H1 (cell line): ENCODE measurements at regions not wholly inside any gene's neighbourhood (a gene's known extent, or its start where the extent isn't known, plus 50 kb on each side); places are given as distances from the start of the nearest gene placed in this dataset.

ENCODE experiments used
- CTCF ChIA-PET: fragments of 300-600 bp; sonication (Branson Sonifier 250); formaldehyde crosslinking; loops from one replicate; lab custom pipeline; 2021; ENCODE audit not compliant: partially characterized antibody; lab: Charles Lee
- POLR2A ChIA-PET: fragments of 300-600 bp; sonication (Branson Sonifier 250); formaldehyde crosslinking; loops from one replicate; lab custom pipeline; 2021; ENCODE audit warnings: inconsistent platforms; ENCODE audit not compliant: partially characterized antibody; lab: Charles Lee
- DNase-seq, 2 experiments: peaks; one replicate each; pipeline versions ENCODE4 v3.0.0 to v3.0.0-alpha.2; 2010 to 2022; ENCODE audit warnings: low spot score in 2 of 2, low read depth in 1 of 2, mixed read lengths in 1 of 2
- FAIRE-seq: peaks from 2 replicates; lab custom pipeline; 2011; peaks lifted over from hg19 to GRCh38; lab: Jason Lieb, UNC
- H2AFZ ChIP-seq: 2 replicates; pipeline ENCODE4 v1.8.1; 2012; ENCODE audit warnings: low read length, inconsistent platforms
- H2AK5ac ChIP-seq: 2 replicates; pipeline ENCODE4 v1.6.1; 2013; ENCODE audit warnings: low read depth, low read length
- H2BK120ac ChIP-seq: replicated peaks from 2 replicates; pipeline ENCODE3; 2013; ENCODE audit warnings: low read depth, low read length, inconsistent platforms
- H2BK12ac ChIP-seq: 2 replicates; pipeline ENCODE4 v1.6.1; 2013; ENCODE audit warnings: low read depth, low read length
- H2BK15ac ChIP-seq: 2 replicates; pipeline ENCODE4 v1.6.1; 2013; ENCODE audit warnings: low read length
- H2BK20ac ChIP-seq: 2 replicates; pipeline ENCODE4 v1.6.1; 2013; ENCODE audit warnings: low read length
- H2BK5ac ChIP-seq: 2 replicates; pipeline ENCODE4 v1.6.1; 2013; ENCODE audit warnings: low read depth, low read length
- H3K14ac ChIP-seq: 2 replicates; pipeline ENCODE4 v1.6.1; 2013; ENCODE audit warnings: inconsistent platforms; ENCODE audit not compliant: insufficient read length
- H3K18ac ChIP-seq: 2 replicates; pipeline ENCODE4 v1.6.1; 2013; ENCODE audit warnings: low read length; ENCODE audit errors: extremely low read depth
- H3K23ac ChIP-seq: 2 replicates; pipeline ENCODE4 v1.6.1; 2013; ENCODE audit warnings: inconsistent platforms; ENCODE audit not compliant: insufficient read length
- H3K23me2 ChIP-seq: 2 replicates; pipeline ENCODE4 v1.6.1; 2013; ENCODE audit warnings: low read depth, low read length
- H3K27ac ChIP-seq: 2 replicates; pipeline ENCODE4 v1.6.1; 2011; ENCODE audit warnings: low read depth, low read length, inconsistent platforms
- H3K27me3 ChIP-seq, 4 experiments: replicated peaks in 1 of 4; 1 replicate in 1 of 4; 2 replicates in 3 of 4; pipeline versions ENCODE4 v1.6.1 to v1.8.1; 2011 to 2013; ENCODE audit warnings: low read length in 3 of 4, mild to moderate bottlenecking in 3 of 4, inconsistent platforms in 2 of 4, mixed read lengths in 2 of 4, moderate library complexity in 1 of 4; ENCODE audit not compliant: control insufficient read depth in 3 of 4, insufficient read depth in 3 of 4; ENCODE audit errors: extremely low read depth in 1 of 4
- H3K36me3 ChIP-seq, 4 experiments: 2 replicates each; pipeline versions ENCODE4 v1.6.1 to v1.8.1; 2011 to 2013; ENCODE audit warnings: mild to moderate bottlenecking in 4 of 4, low read length in 3 of 4, moderate library complexity in 2 of 4, control low read depth in 1 of 4, inconsistent platforms in 1 of 4; ENCODE audit not compliant: insufficient read depth in 4 of 4, control insufficient read depth in 2 of 4
- H3K4ac ChIP-seq: replicated peaks from 2 replicates; pipeline ENCODE3; 2013; ENCODE audit warnings: low read length, low read depth, mixed read lengths, inconsistent platforms; ENCODE audit not compliant: insufficient read length
- H3K4me1 ChIP-seq, 4 experiments: replicated peaks in 1 of 4; 1 replicate in 1 of 4; 2 replicates in 3 of 4; pipeline versions ENCODE4 v1.6.1 to v1.8.1; 2011 to 2013; ENCODE audit warnings: low read length in 3 of 4, inconsistent platforms in 2 of 4, mixed read lengths in 1 of 4; ENCODE audit not compliant: insufficient read depth in 4 of 4, control insufficient read depth in 3 of 4
- H3K4me2 ChIP-seq, 2 experiments: 2 replicates each; pipeline versions ENCODE4 v1.6.1 to v1.8.1; 2011 to 2013; ENCODE audit warnings: low read depth in 2 of 2, low read length in 2 of 2, control low read depth in 1 of 2, inconsistent platforms in 1 of 2, mild to moderate bottlenecking in 1 of 2; ENCODE audit not compliant: insufficient read depth in 1 of 2
- H3K4me3 ChIP-seq, 4 experiments: fragments of 200-600, 300-600 bp in 1 of 4; sonication (generic), shearing (Covaris generic), sonication (Bioruptor Twin) in 1 of 4; 2 replicates each; pipeline versions ENCODE4 v1.5.1 to v1.8.1; 2011 to 2016; ENCODE audit warnings: low read length in 4 of 4, low read depth in 3 of 4, control low read depth in 2 of 4, inconsistent platforms in 2 of 4, mild to moderate bottlenecking in 2 of 4, mixed read lengths in 1 of 4, moderate library complexity in 1 of 4; ENCODE audit not compliant: insufficient read depth in 2 of 4; ENCODE audit errors: extremely low read depth in 1 of 4
- H3K56ac ChIP-seq: replicated peaks from 2 replicates; pipeline ENCODE3; 2013; ENCODE audit warnings: low read depth, mild to moderate bottlenecking, mixed read lengths, low read length, inconsistent platforms; ENCODE audit not compliant: insufficient read length
- H3K79me1 ChIP-seq: 2 replicates; pipeline ENCODE4 v1.6.1; 2013; ENCODE audit warnings: low read depth, low read length, control low read depth
- H3K79me2 ChIP-seq, 2 experiments: 2 replicates each; pipeline versions ENCODE4 v1.6.1 to v1.8.1; 2012 to 2013; ENCODE audit warnings: low read length in 2 of 2, mild to moderate bottlenecking in 2 of 2, inconsistent platforms in 1 of 2; ENCODE audit not compliant: insufficient read depth in 2 of 2, control insufficient read depth in 1 of 2
- H3K9ac ChIP-seq, 4 experiments: replicated peaks in 1 of 4; 1 replicate in 1 of 4; 2 replicates in 3 of 4; pipeline versions ENCODE4 v1.6.1 to v1.8.1; 2011 to 2013; ENCODE audit warnings: low read depth in 3 of 4, low read length in 3 of 4, control low read depth in 2 of 4, mild to moderate bottlenecking in 2 of 4, moderate library complexity in 2 of 4, inconsistent platforms in 1 of 4; ENCODE audit errors: extremely low read depth in 1 of 4
- H3K9me3 ChIP-seq, 2 experiments: 2 replicates each; pipeline versions ENCODE4 v1.6.1 to v1.8.1; 2012 to 2013; ENCODE audit warnings: mild to moderate bottlenecking in 2 of 2, moderate library complexity in 2 of 2, control low read depth in 1 of 2, inconsistent platforms in 1 of 2, low read depth in 1 of 2, low read length in 1 of 2, mixed read lengths in 1 of 2; ENCODE audit not compliant: insufficient read depth in 2 of 2
- H4K20me1 ChIP-seq, 2 experiments: replicated peaks in 1 of 2; 2 replicates each; pipeline versions ENCODE3 to v1.8.1; 2011 to 2013; ENCODE audit warnings: inconsistent platforms in 2 of 2, low read length in 2 of 2, mild to moderate bottlenecking in 1 of 2; ENCODE audit not compliant: insufficient read depth in 2 of 2, control insufficient read depth in 1 of 2
- H4K5ac ChIP-seq: 2 replicates; pipeline ENCODE4 v1.6.1; 2013; ENCODE audit warnings: low read length, low read depth, mixed read lengths, inconsistent platforms; ENCODE audit not compliant: insufficient read length
- H4K8ac ChIP-seq: 2 replicates; pipeline ENCODE4 v1.8.0; 2013; ENCODE audit warnings: mild to moderate bottlenecking, moderate library complexity, low read length, inconsistent platforms; ENCODE audit not compliant: insufficient read depth; ENCODE audit errors: extremely low read depth
- H4K91ac ChIP-seq: replicated peaks from 2 replicates; pipeline ENCODE3; 2013; ENCODE audit warnings: low read length, mixed read lengths, inconsistent platforms; ENCODE audit not compliant: insufficient read length
- ASH2L ChIP-seq: fragments of 200-600, 300-600 bp; sonication (generic); IDR thresholded peaks from one replicate; pipeline ENCODE4 v1.7.1; 2017; ENCODE audit warnings: low read length
- ATF3 ChIP-seq: IDR thresholded peaks from 2 replicates; pipeline ENCODE4 v1.6.1; 2011; ENCODE audit warnings: low read depth, mild to moderate bottlenecking, low read length; ENCODE audit not compliant: insufficient read depth
- CBX8 ChIP-seq: fragments of 300-800, 300-1000 bp; sonication (generic); IDR thresholded peaks from 2 replicates; pipeline ENCODE4 v1.7.1; 2016; ENCODE audit warnings: low read depth, low read length, borderline replicate concordance
- CREB1 ChIP-seq: IDR thresholded peaks from 2 replicates; pipeline ENCODE4 v1.6.1; 2012; ENCODE audit warnings: inconsistent platforms
- EGR1 ChIP-seq: IDR thresholded peaks from 2 replicates; pipeline ENCODE4 v1.6.1; 2011; ENCODE audit warnings: low read depth, low read length, borderline replicate concordance
- EP300 ChIP-seq, 2 experiments: IDR thresholded peaks; 1 replicate in 1 of 2; 2 replicates in 1 of 2; pipeline ENCODE4 v1.6.1; 2011 to 2012; ENCODE audit warnings: low read depth in 2 of 2, low read length in 2 of 2, mild to moderate bottlenecking in 2 of 2, borderline replicate concordance in 1 of 2, inconsistent platforms in 1 of 2, moderate library complexity in 1 of 2
- JUND ChIP-seq: IDR thresholded peaks from 2 replicates; pipeline ENCODE4 v1.6.1; 2011; ENCODE audit warnings: mild to moderate bottlenecking, improper control_type of control experiment, low read length
- KDM4A ChIP-seq: IDR thresholded peaks from one replicate; pipeline ENCODE4 v1.7.1; 2012; ENCODE audit warnings: low read depth, mild to moderate bottlenecking, moderate library complexity, low read length, inconsistent platforms; ENCODE audit not compliant: severe bottlenecking
- RAD21 ChIP-seq, 2 experiments: IDR thresholded peaks in 1 of 2; conservative IDR thresholded peaks in 1 of 2; 2 replicates each; pipeline ENCODE4 v1.6.1; 2011; ENCODE audit warnings: low read depth in 2 of 2, low read length in 2 of 2, improper control_type of control experiment in 1 of 2, inconsistent platforms in 1 of 2, mild to moderate bottlenecking in 1 of 2, moderate library complexity in 1 of 2
- RNF2 ChIP-seq: fragments of 200-900, 300-1000 bp; sonication (generic); IDR thresholded peaks from 2 replicates; pipeline ENCODE4 v1.7.1; 2016; ENCODE audit warnings: borderline replicate concordance, low read depth, mild to moderate bottlenecking, antibody characterized with exemption, low read length; ENCODE audit not compliant: poor library complexity, severe bottlenecking; ENCODE audit errors: missing control alignments
- SAP30 ChIP-seq: fragments of 300-600 bp; sonication (generic); IDR thresholded peaks from 2 replicates; pipeline ENCODE4 v1.7.1; 2012; ENCODE audit warnings: low read length, moderate library complexity, mild to moderate bottlenecking, inconsistent platforms; ENCODE audit not compliant: insufficient read depth, insufficient replicate concordance
- WGBS, 2 experiments: shearing (Covaris generic) in 1 of 2; methylation state at CpG; one replicate each; pipeline versions ENCODE4 v1.1.6 to v1.1.7; 2013 to 2015; ENCODE audit warnings: low lambda C conversion rate in 2 of 2, mixed read lengths in 2 of 2, inconsistent platforms in 1 of 2, low coverage in 1 of 2, missing lambda C conversion rate in 1 of 2; ENCODE audit not compliant: insufficient replicate concordance in 2 of 2, insufficient coverage in 1 of 2, insufficient read length in 1 of 2; ENCODE audit errors: extremely low coverage in 1 of 2, missing lambda C conversion rate in 1 of 2; 5-methylcytosine and 5-hydroxymethylcytosine counted together
- TF ChIP-seq, protein P1 (sequence below): IDR thresholded peaks from 2 replicates; pipeline ENCODE4 v1.6.1; 2012; ENCODE audit warnings: inconsistent platforms

- H3K14ac ChIP-seq, result no peak overlapping the region
- no peak overlapping the region for H3K23ac ChIP-seq
- no peaks in the 10 kb centered on the region for H3K79me2 ChIP-seq
- ChIA-PET CTCF (interaction anchor here (0.9 to 1.4 kb wide), 7 partner anchors 8 to 296 kb away, joined by 3 to 6 read pairs (median 4); no protein-coding TSS in a partner anchor), POLR2A (no interaction called here)
- H3K4me2 ChIP-seq, result peak overlapping the region; percentile 2 to 54; a peak in 1 of 4 replicates
- no peaks in the 10 kb centered on the region for H4K20me1 ChIP-seq
- H3K27me3 ChIP-seq, result no peaks in the 10 kb centered on the region
- DNase-seq (no peak), FAIRE-seq (no peak)
- H2BK12ac ChIP-seq, result no peak overlapping the region
- no peaks in the 10 kb centered on the region for H3K79me1 ChIP-seq
- no peak overlapping the region for H4K8ac ChIP-seq
- no peak overlapping the region for H3K18ac ChIP-seq
- no peak overlapping the region for H3K27ac ChIP-seq
- no peak overlapping the region for H4K91ac ChIP-seq
- H3K4me3 ChIP-seq, result no peak overlapping the region
- H3K4ac ChIP-seq, result no peak overlapping the region
- H2AK5ac ChIP-seq, result no peak overlapping the region
- H3K4me1 ChIP-seq, result peaks cover 0 to 6% (median 2%) of the 10 kb centered on the region in 4 experiments; a peak in 2 of 7 replicates
- no peak overlapping the region for H3K9ac ChIP-seq
- no peaks in the 10 kb centered on the region for H3K9me3 ChIP-seq
- 100% methylated on average over 1 of the region's 1 CpG; no CpG with 5 or more reads in 1 of the 2 experiments for WGBS, 2 experiments
- H2AFZ ChIP-seq, result no peak overlapping the region
- no peak overlapping the region for H2BK20ac ChIP-seq
- no peak overlapping the region for H4K5ac ChIP-seq
- no peak overlapping the region for H2BK120ac ChIP-seq
- no peaks in the 10 kb centered on the region for H3K36me3 ChIP-seq
- H2BK5ac ChIP-seq, result no peak overlapping the region
- H3K23me2 ChIP-seq, result no peaks in the 10 kb centered on the region
- H3K56ac ChIP-seq, result no peak overlapping the region
- no peak overlapping the region for H2BK15ac ChIP-seq
- TF ChIP-seq SAP30, result no peak
- no peak for TF ChIP-seq CREB1
- TF ChIP-seq KDM4A, result no peak
- TF ChIP-seq RNF2, result no peak
- TF ChIP-seq RAD21 (IDR thresholded peaks at IDR 0.05 in 1 of 2, conservative IDR thresholded peaks at IDR 0.05 in 1 of 2; ENCODE audit: low read depth in 2 of 2, low read length in 2 of 2), result no peak
- TF ChIP-seq ATF3, result no peak
- no peak for TF ChIP-seq ASH2L
- TF ChIP-seq, protein P1, sequence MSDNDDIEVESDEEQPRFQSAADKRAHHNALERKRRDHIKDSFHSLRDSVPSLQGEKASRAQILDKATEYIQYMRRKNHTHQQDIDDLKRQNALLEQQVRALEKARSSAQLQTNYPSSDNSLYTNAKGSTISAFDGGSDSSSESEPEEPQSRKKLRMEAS, result no peak
- no peak for TF ChIP-seq JUND
- no peak for TF ChIP-seq CBX8
- no peak for TF ChIP-seq EGR1
- TF ChIP-seq EP300 (IDR thresholded peaks at IDR 0.05; ENCODE audit: borderline replicate concordance in 1 of 2, low read depth in 2 of 2, low read length in 2 of 2), result no peak
Observed at GRCh38 chr2:176851889-176852483, 360.6 kb upstream of the HNRNPA3 start.
